Glomerular endothelial cell (primary cell): ENCODE measurements at regions not wholly inside any gene's neighbourhood (a gene's known extent, or its start where the extent isn't known, plus 50 kb on each side); places are given as distances from the start of the nearest gene placed in this dataset.

Source experiments
- DNase-seq: peaks from one replicate; pipeline ENCODE4 v3.0.0-alpha.2; 2011; ENCODE audit warnings: low read depth, low spot score; ENCODE audit errors: extremely low read depth

GRCh38 chr10:29925771-29926692, 133.4 kb downstream of the JCAD start:
- DNase-seq: no peak

GRCh38 chr10:29924436-29924835, 134.9 kb downstream of the JCAD start:
- no peak for DNase-seq

- no peak for DNase-seq
Observed at GRCh38 chr10:29923416-29923965, 135.9 kb downstream of the JCAD start.

- no peak for DNase-seq
Observed at GRCh38 chr10:29922892-29923291, 136.5 kb downstream of the JCAD start.

GRCh38 chr10:29922226-29922625, 137.2 kb downstream of the JCAD start:
- DNase-seq: no peak

- no peak for DNase-seq
Observed at GRCh38 chr10:29921071-29921446, 138.3 kb downstream of the JCAD start.

GRCh38 chr10:29920408-29921070, 138.8 kb downstream of the JCAD start:
- DNase-seq: no peak

GRCh38 chr10:29918623-29919400, 140.6 kb downstream of the JCAD start:
- DNase-seq: no peak

GRCh38 chr10:29917311-29917710, 142.1 kb downstream of the JCAD start:
- no peak for DNase-seq

- no peak for DNase-seq
Observed at GRCh38 chr10:29916669-29917068, 142.7 kb downstream of the JCAD start.

- no peak for DNase-seq
Observed at GRCh38 chr10:29914986-29915785, 144.2 kb downstream of the JCAD start.

GRCh38 chr10:29908962-29909361, 150.4 kb downstream of the JCAD start:
- no peak for DNase-seq

GRCh38 chr10:29900865-29901264, 158.5 kb downstream of the JCAD start:
- DNase-seq: no peak

GRCh38 chr10:29897999-29898716, 161.2 kb downstream of the JCAD start:
- no peak for DNase-seq

- DNase-seq: no peak
Observed at GRCh38 chr10:29897430-29897829, 162.0 kb downstream of the JCAD start.

GRCh38 chr10:29896053-29896452, 163.3 kb downstream of the JCAD start:
- DNase-seq: no peak

GRCh38 chr10:29895456-29895855, 163.9 kb downstream of the JCAD start:
- DNase-seq: peak; percentile 82

GRCh38 chr10:29888321-29888720, 171.1 kb downstream of the JCAD start:
- DNase-seq: no peak

GRCh38 chr10:29886299-29886698, 173.1 kb downstream of the JCAD start:
- DNase-seq: no peak

- DNase-seq: no peak
Observed at GRCh38 chr10:29883231-29883630, 176.2 kb downstream of the JCAD start.
